ENCODE measurements at regions not wholly inside any gene's neighbourhood (a gene's known extent, or its start where the extent isn't known, plus 50 kb on each side); places are given as distances from the start of the nearest gene placed in this dataset.

GRCh38 chr10:58017719-58018367 is 249.9 kb downstream of the IPMK start:
- H2BK120ac ChIP-seq (ENCODE audit: insufficient read depth, low read length, poor library complexity) = no peak overlapping the region
- H3K79me1 ChIP-seq (ENCODE audit: low read length) = no peaks in the 10 kb centered on the region
- no peak overlapping the region for H2AFZ ChIP-seq (ENCODE audit: insufficient read depth, low read length, poor library complexity)
- H3K9me3 ChIP-seq (ENCODE audit: insufficient read depth, low read depth, low read length) = peaks cover 2% of the 10 kb centered on the region
- no peaks in the 10 kb centered on the region for H3K36me3 ChIP-seq (ENCODE audit: control insufficient read depth in 1 of 2, insufficient read depth in 2 of 2, low read length in 2 of 2)
- H3K18ac ChIP-seq (ENCODE audit: low read length) = no peak overlapping the region
- H2AK5ac ChIP-seq (ENCODE audit: low read length) = no peak overlapping the region
- no peak overlapping the region for H2BK12ac ChIP-seq (ENCODE audit: low read length)
- H3K4ac ChIP-seq (ENCODE audit: low read depth, low read length) = no peak overlapping the region
- no peak overlapping the region for H4K12ac ChIP-seq (ENCODE audit: low read depth, low read length)
- no peak overlapping the region for H2BK5ac ChIP-seq (ENCODE audit: low read depth, low read length, poor library complexity)
- no peak overlapping the region for H3K4me2 ChIP-seq (ENCODE audit: low read length)
- H3K79me2 ChIP-seq (ENCODE audit: control insufficient read depth, insufficient read depth, low read length, poor library complexity) = no peaks in the 10 kb centered on the region
- no peak overlapping the region for H3K27ac ChIP-seq (ENCODE audit: low read depth, low read length)
- DNase-seq = no peak
- no peak overlapping the region for H4K8ac ChIP-seq (ENCODE audit: low read depth, low read length)
- H4K91ac ChIP-seq (ENCODE audit: low read depth, low read length) = no peak overlapping the region
- H3K4me3 ChIP-seq (ENCODE audit: low read depth, low read length) = no peak overlapping the region
- WGBS (ENCODE audit: extremely low coverage, insufficient coverage, insufficient read length) = no CpG with 5 or more reads among the region's 5 CpGs
- no peaks in the 10 kb centered on the region for H3K27me3 ChIP-seq (ENCODE audit: insufficient read depth, low read length)
- no peak overlapping the region for H3K9ac ChIP-seq (ENCODE audit: low read length)
- no peak overlapping the region for H3K14ac ChIP-seq (ENCODE audit: low read length)
- H3K23ac ChIP-seq (ENCODE audit: low read length) = no peak overlapping the region
- H3K4me1 ChIP-seq (ENCODE audit: control insufficient read depth in 1 of 2, insufficient read depth in 2 of 2, low read length in 2 of 2) = no peaks in the 10 kb centered on the region

GRCh38 chr10:58016614-58017013 is 251.1 kb downstream of the IPMK start:
- no peak overlapping the region for H2BK5ac ChIP-seq (ENCODE audit: low read depth, low read length, poor library complexity)
- no peaks in the 10 kb centered on the region for H3K79me2 ChIP-seq (ENCODE audit: control insufficient read depth, insufficient read depth, low read length, poor library complexity)
- peaks cover 2% of the 10 kb centered on the region for H3K9me3 ChIP-seq (ENCODE audit: insufficient read depth, low read depth, low read length)
- H3K4me2 ChIP-seq (ENCODE audit: low read length) = no peak overlapping the region
- H4K8ac ChIP-seq (ENCODE audit: low read depth, low read length) = no peak overlapping the region
- H3K27me3 ChIP-seq (ENCODE audit: insufficient read depth, low read length) = no peaks in the 10 kb centered on the region
- no peak overlapping the region for H2AFZ ChIP-seq (ENCODE audit: insufficient read depth, low read length, poor library complexity)
- H4K12ac ChIP-seq (ENCODE audit: low read depth, low read length) = no peak overlapping the region
- H3K23ac ChIP-seq (ENCODE audit: low read length) = no peak overlapping the region
- H3K27ac ChIP-seq (ENCODE audit: low read depth, low read length) = no peak overlapping the region
- H2BK120ac ChIP-seq (ENCODE audit: insufficient read depth, low read length, poor library complexity) = no peak overlapping the region
- no peak overlapping the region for H3K14ac ChIP-seq (ENCODE audit: low read length)
- H2AK5ac ChIP-seq (ENCODE audit: low read length) = no peak overlapping the region
- no peaks in the 10 kb centered on the region for H3K4me1 ChIP-seq (ENCODE audit: control insufficient read depth in 1 of 2, insufficient read depth in 2 of 2, low read length in 2 of 2)
- no peaks in the 10 kb centered on the region for H3K36me3 ChIP-seq (ENCODE audit: control insufficient read depth in 1 of 2, insufficient read depth in 2 of 2, low read length in 2 of 2)
- no peak overlapping the region for H3K4ac ChIP-seq (ENCODE audit: low read depth, low read length)
- no peak overlapping the region for H3K18ac ChIP-seq (ENCODE audit: low read length)
- no peaks in the 10 kb centered on the region for H3K79me1 ChIP-seq (ENCODE audit: low read length)
- WGBS (ENCODE audit: extremely low coverage, insufficient coverage, insufficient read length) = no CpG with 5 or more reads among the region's 1 CpG
- H2BK12ac ChIP-seq (ENCODE audit: low read length) = no peak overlapping the region
- no peak for DNase-seq
- H3K9ac ChIP-seq (ENCODE audit: low read length) = no peak overlapping the region
- no peak overlapping the region for H3K4me3 ChIP-seq (ENCODE audit: low read depth, low read length)
- H4K91ac ChIP-seq (ENCODE audit: low read depth, low read length) = no peak overlapping the region

GRCh38 chr10:58014436-58014835 is 253.3 kb downstream of the IPMK start:
- Histone ChIP-seq H3K4ac (ENCODE audit: low read depth, low read length) (no peak overlapping the region), H3K79me1 (ENCODE audit: low read length) (no peaks in the 10 kb centered on the region), H3K36me3 (ENCODE audit: control insufficient read depth in 1 of 2, insufficient read depth in 2 of 2, low read length in 2 of 2) (no peaks in the 10 kb centered on the region), H3K27me3 (ENCODE audit: insufficient read depth, low read length) (no peaks in the 10 kb centered on the region), H3K27ac (ENCODE audit: low read depth, low read length) (no peak overlapping the region), H2BK5ac (ENCODE audit: low read depth, low read length, poor library complexity) (no peak overlapping the region), H3K14ac (ENCODE audit: low read length) (no peak overlapping the region), H3K4me2 (ENCODE audit: low read length) (no peak overlapping the region), H2AK5ac (ENCODE audit: low read length) (no peak overlapping the region), H2AFZ (ENCODE audit: insufficient read depth, low read length, poor library complexity) (no peak overlapping the region), H3K4me3 (ENCODE audit: low read depth, low read length) (no peak overlapping the region), H2BK12ac (ENCODE audit: low read length) (no peak overlapping the region), H4K91ac (ENCODE audit: low read depth, low read length) (no peak overlapping the region), H3K4me1 (ENCODE audit: control insufficient read depth in 1 of 2, insufficient read depth in 2 of 2, low read length in 2 of 2) (no peaks in the 10 kb centered on the region), H3K79me2 (ENCODE audit: control insufficient read depth, insufficient read depth, low read length, poor library complexity) (no peaks in the 10 kb centered on the region), H4K8ac (ENCODE audit: low read depth, low read length) (no peak overlapping the region), H2BK120ac (ENCODE audit: insufficient read depth, low read length, poor library complexity) (no peak overlapping the region), H3K23ac (ENCODE audit: low read length) (no peak overlapping the region), H3K9me3 (ENCODE audit: insufficient read depth, low read depth, low read length) (no peaks in the 10 kb centered on the region), H3K9ac (ENCODE audit: low read length) (no peak overlapping the region), H3K18ac (ENCODE audit: low read length) (no peak overlapping the region), H4K12ac (ENCODE audit: low read depth, low read length) (no peak overlapping the region)
- peak in 1 of 2 donors; percentile 9 for DNase-seq
- WGBS (ENCODE audit: extremely low coverage, insufficient coverage, insufficient read length) = no CpG with 5 or more reads among the region's 1 CpG

GRCh38 chr10:58013406-58013805 is 254.3 kb downstream of the IPMK start:
- Histone ChIP-seq H3K4me1 (ENCODE audit: control insufficient read depth in 1 of 2, insufficient read depth in 2 of 2, low read length in 2 of 2) (no peaks in the 10 kb centered on the region), H3K79me1 (ENCODE audit: low read length) (no peaks in the 10 kb centered on the region), H2AK5ac (ENCODE audit: low read length) (no peak overlapping the region), H4K8ac (ENCODE audit: low read depth, low read length) (no peak overlapping the region), H3K4me2 (ENCODE audit: low read length) (no peak overlapping the region), H4K91ac (ENCODE audit: low read depth, low read length) (no peak overlapping the region), H3K9me3 (ENCODE audit: insufficient read depth, low read depth, low read length) (no peaks in the 10 kb centered on the region), H3K23ac (ENCODE audit: low read length) (no peak overlapping the region), H3K27ac (ENCODE audit: low read depth, low read length) (no peak overlapping the region), H3K18ac (ENCODE audit: low read length) (no peak overlapping the region), H2BK12ac (ENCODE audit: low read length) (no peak overlapping the region), H3K9ac (ENCODE audit: low read length) (no peak overlapping the region), H4K12ac (ENCODE audit: low read depth, low read length) (no peak overlapping the region), H3K36me3 (ENCODE audit: control insufficient read depth in 1 of 2, insufficient read depth in 2 of 2, low read length in 2 of 2) (no peaks in the 10 kb centered on the region), H2BK5ac (ENCODE audit: low read depth, low read length, poor library complexity) (no peak overlapping the region), H3K4me3 (ENCODE audit: low read depth, low read length) (no peak overlapping the region), H3K14ac (ENCODE audit: low read length) (no peak overlapping the region), H3K4ac (ENCODE audit: low read depth, low read length) (no peak overlapping the region), H2BK120ac (ENCODE audit: insufficient read depth, low read length, poor library complexity) (no peak overlapping the region), H2AFZ (ENCODE audit: insufficient read depth, low read length, poor library complexity) (no peak overlapping the region), H3K79me2 (ENCODE audit: control insufficient read depth, insufficient read depth, low read length, poor library complexity) (no peaks in the 10 kb centered on the region), H3K27me3 (ENCODE audit: insufficient read depth, low read length) (no peaks in the 10 kb centered on the region)
- DNase-seq = no peak
- WGBS (ENCODE audit: extremely low coverage, insufficient coverage, insufficient read length) = no CpG with 5 or more reads among the region's 4 CpGs

All from trophoblast cell (in vitro differentiated cells and primary cell).